RWPE1 (cell line): ENCODE measurements at regions not wholly inside any gene's neighbourhood (a gene's known extent, or its start where the extent isn't known, plus 50 kb on each side); places are given as distances from the start of the nearest gene placed in this dataset.
"Not testable (repeated sequence)": the region's sequence is repeated elsewhere in the genome, so short reads cannot be mapped to it uniquely, and the experiment has no call there.

Experiments used
- CTCF ChIA-PET: fragments of 350-600 bp; sonication (Branson Sonifier 250); formaldehyde crosslinking; extraction: SDS; loops from one replicate; lab custom pipeline; 2021; lab: Yijun Ruan, JAX
- POLR2A ChIA-PET: fragments of 400-600 bp; formaldehyde crosslinking; extraction: SDS; loops from one replicate; lab custom pipeline; 2020; ENCODE audit warnings: antibody characterized with exemption; ENCODE audit not compliant: low non-redundant PET; lab: Yijun Ruan, JAX
- DNase-seq: peaks from one replicate; pipeline ENCODE4 v3.0.0; 2012; ENCODE audit warnings: low spot score
- H3K27ac ChIP-seq: fragments of 450-650 bp; 2 replicates; pipeline ENCODE4 v1.5.1; 2017
- TF ChIP-seq, protein P1 (sequence below): fragments of 450-650 bp; conservative IDR thresholded peaks from 2 replicates; pipeline ENCODE4 v1.5.1; 2017; ENCODE audit warnings: low read depth, mild to moderate bottlenecking

- DNase-seq: no peak
- CTCF ChIA-PET: interaction anchor here (0.7 kb wide), 1 partner anchor 90 kb away, joined by 4 read pairs; no protein-coding TSS in a partner anchor
Observed at GRCh38 chr6:127397729-127398630, 54.6 kb upstream of the ECHDC1 start.

GRCh38 chr6:127397171-127397597 lies 53.8 kb upstream of the ECHDC1 start:
- CTCF ChIA-PET, POLR2A ChIA-PET, H3K27ac ChIP-seq: not testable (repeated sequence)
- peak; percentile 27 for DNase-seq

More at GRCh38 chr6:127397729-127398630, 54.6 kb upstream of the ECHDC1 start:
- TF ChIP-seq, protein P1, sequence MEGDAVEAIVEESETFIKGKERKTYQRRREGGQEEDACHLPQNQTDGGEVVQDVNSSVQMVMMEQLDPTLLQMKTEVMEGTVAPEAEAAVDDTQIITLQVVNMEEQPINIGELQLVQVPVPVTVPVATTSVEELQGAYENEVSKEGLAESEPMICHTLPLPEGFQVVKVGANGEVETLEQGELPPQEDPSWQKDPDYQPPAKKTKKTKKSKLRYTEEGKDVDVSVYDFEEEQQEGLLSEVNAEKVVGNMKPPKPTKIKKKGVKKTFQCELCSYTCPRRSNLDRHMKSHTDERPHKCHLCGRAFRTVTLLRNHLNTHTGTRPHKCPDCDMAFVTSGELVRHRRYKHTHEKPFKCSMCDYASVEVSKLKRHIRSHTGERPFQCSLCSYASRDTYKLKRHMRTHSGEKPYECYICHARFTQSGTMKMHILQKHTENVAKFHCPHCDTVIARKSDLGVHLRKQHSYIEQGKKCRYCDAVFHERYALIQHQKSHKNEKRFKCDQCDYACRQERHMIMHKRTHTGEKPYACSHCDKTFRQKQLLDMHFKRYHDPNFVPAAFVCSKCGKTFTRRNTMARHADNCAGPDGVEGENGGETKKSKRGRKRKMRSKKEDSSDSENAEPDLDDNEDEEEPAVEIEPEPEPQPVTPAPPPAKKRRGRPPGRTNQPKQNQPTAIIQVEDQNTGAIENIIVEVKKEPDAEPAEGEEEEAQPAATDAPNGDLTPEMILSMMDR: no peak
- H3K27ac ChIP-seq: no peak overlapping the region
- POLR2A ChIA-PET: no interaction called here
